Prostate gland (tissue), 2 donors: ENCODE measurements at regions not wholly inside any gene's neighbourhood (a gene's known extent, or its start where the extent isn't known, plus 50 kb on each side); places are given as distances from the start of the nearest gene placed in this dataset.

ENCODE experiments used
- DNase-seq: peaks from one replicate; pipeline ENCODE4 v3.0.0-alpha.2; 2019; ENCODE audit warnings: low spot score
- H3K27ac ChIP-seq, 2 donors: fragments of 200-600 bp; sonication (generic); 2 replicates each; pipeline ENCODE4 v1.5.1; 2017 to 2019
- H3K27me3 ChIP-seq: fragments of 200-600 bp; sonication (generic); replicated peaks from 2 replicates; pipeline ENCODE4 v1.5.1; 2019; ENCODE audit not compliant: insufficient read depth
- H3K36me3 ChIP-seq, 2 donors: fragments of 200-600 bp; sonication (generic); 1 replicate in 1 of 2; 2 replicates in 1 of 2; pipeline versions ENCODE4 v1.5.1 to v1.8.1; 2017 to 2019
- H3K4me1 ChIP-seq: fragments of 200-600 bp; sonication (generic); replicated peaks from 2 replicates; pipeline ENCODE4 v1.5.1; 2019
- H3K4me3 ChIP-seq, 2 donors: fragments of 200-600 bp; sonication (generic); 2 replicates each; pipeline ENCODE4 v1.5.1; 2017 to 2019
- H3K9me3 ChIP-seq: fragments of 200-600 bp; sonication (generic); 2 replicates; pipeline ENCODE4 v1.5.1; 2017
- POLR2A ChIP-seq: fragments of 450-650 bp; IDR thresholded peaks from one replicate; pipeline ENCODE4 v1.6.1; 2016; ENCODE audit warnings: antibody characterized with exemption, mild to moderate bottlenecking
- POLR2AphosphoS5 ChIP-seq: sonication (generic); formaldehyde crosslinking; IDR thresholded peaks from one replicate; pipeline ENCODE4 v1.6.1; 2017; ENCODE audit warnings: antibody characterized with exemption
- WGBS: methylation state at CpG from one replicate; pipeline ENCODE4 v1.1.5; 2018; 5-methylcytosine and 5-hydroxymethylcytosine counted together
- intact Hi-C: fragments of 100-400 bp; cut with DNase I; formaldehyde crosslinking; loops from one replicate; pipeline ENCODE4 v1.14.2; 2022
- TF ChIP-seq, protein P1 (sequence below), 4 experiments: fragments of 200-600 bp in 2 of 4; fragments of 450-650 bp in 2 of 4; sonication (generic) in 2 of 4; IDR thresholded peaks; 1 replicate in 3 of 4; 2 replicates in 1 of 4; pipeline ENCODE4 v1.5.1; 2016 to 2019; ENCODE audit warnings: antibody characterized with exemption in 4 of 4, mild to moderate bottlenecking in 2 of 4, moderate library complexity in 2 of 4

GRCh38 chr18:40810372-40810771 is 1144.7 kb upstream of the PIK3C3 start:
- H3K4me3 ChIP-seq = no peak overlapping the region
- H3K27me3 ChIP-seq = no peaks in the 10 kb centered on the region
- H3K36me3 ChIP-seq = no peaks in the 10 kb centered on the region
- no peak overlapping the region for H3K27ac ChIP-seq
- TF ChIP-seq, protein P1, sequence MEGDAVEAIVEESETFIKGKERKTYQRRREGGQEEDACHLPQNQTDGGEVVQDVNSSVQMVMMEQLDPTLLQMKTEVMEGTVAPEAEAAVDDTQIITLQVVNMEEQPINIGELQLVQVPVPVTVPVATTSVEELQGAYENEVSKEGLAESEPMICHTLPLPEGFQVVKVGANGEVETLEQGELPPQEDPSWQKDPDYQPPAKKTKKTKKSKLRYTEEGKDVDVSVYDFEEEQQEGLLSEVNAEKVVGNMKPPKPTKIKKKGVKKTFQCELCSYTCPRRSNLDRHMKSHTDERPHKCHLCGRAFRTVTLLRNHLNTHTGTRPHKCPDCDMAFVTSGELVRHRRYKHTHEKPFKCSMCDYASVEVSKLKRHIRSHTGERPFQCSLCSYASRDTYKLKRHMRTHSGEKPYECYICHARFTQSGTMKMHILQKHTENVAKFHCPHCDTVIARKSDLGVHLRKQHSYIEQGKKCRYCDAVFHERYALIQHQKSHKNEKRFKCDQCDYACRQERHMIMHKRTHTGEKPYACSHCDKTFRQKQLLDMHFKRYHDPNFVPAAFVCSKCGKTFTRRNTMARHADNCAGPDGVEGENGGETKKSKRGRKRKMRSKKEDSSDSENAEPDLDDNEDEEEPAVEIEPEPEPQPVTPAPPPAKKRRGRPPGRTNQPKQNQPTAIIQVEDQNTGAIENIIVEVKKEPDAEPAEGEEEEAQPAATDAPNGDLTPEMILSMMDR (IDR thresholded peaks at IDR 0.05) = no peak
- TF ChIP-seq POLR2A = no peak
- no peak for TF ChIP-seq POLR2AphosphoS5
- intact Hi-C loops = no loop called here
- no peak for DNase-seq
- H3K9me3 ChIP-seq = no peaks in the 10 kb centered on the region
- H3K4me1 ChIP-seq = no peaks in the 10 kb centered on the region

DNA sequence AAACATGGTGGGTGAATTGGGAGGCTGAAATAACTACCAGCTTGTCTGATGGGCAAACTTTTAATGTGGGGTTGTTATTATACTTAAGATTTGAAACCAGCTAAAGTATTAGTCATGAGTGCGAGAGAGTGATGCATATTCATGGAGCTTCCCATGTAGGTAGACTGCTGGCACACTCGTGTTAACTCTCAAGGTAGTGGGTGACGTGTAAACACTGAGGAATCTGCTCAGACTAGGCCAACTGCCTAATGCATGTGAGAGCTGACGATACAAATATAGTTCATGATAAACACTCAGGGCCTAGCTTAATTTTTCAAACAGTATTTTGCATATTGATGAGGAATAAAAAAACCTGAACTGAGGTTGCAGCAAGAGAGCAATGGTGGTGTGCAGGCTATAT is 1165.7 kb upstream of the PIK3C3 start:
- intact Hi-C loops = no loop called here
- TF ChIP-seq POLR2AphosphoS5 (no peak), POLR2A (no peak)
- TF ChIP-seq, protein P1 (IDR thresholded peaks at IDR 0.05) = no peak
- Histone ChIP-seq H3K27ac (no peak overlapping the region), H3K36me3 (no peaks in the 10 kb centered on the region), H3K4me3 (no peak overlapping the region), H3K9me3 (no peaks in the 10 kb centered on the region), H3K27me3 (no peaks in the 10 kb centered on the region), H3K4me1 (no peaks in the 10 kb centered on the region)
- DNase-seq = no peak
- 84% methylated on average over 4 of the region's 4 CpGs for WGBS

DNA sequence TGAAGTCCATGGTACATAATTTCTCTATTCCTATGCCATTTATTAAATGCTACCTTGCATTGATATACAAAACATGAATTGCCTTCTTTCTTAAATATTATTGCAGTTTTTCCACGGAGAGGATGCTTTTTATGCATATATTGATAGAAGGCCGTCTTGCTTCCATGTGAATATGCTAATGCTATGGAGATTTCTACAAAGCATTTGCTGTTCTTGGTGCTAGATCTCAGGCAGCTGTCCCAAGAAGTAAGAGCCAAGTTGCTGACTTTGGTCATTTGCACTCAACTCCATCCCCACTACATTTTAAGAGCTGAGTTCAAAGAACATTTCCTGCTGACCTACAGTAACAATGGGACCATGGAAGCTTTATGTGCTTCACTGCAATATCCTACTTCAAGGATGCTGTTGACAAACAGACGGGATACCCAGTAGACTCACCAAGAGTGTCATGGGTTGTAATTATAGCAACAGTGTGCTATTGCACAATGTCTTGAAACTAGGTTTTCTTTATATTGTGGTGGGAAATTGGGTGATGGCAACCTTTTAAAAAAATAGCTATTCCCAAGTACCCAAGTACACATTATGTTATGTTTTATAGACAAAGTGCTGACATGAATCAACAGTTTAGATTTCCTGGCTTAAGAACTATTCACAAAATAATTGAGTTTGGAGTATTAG is 1172.4 kb upstream of the PIK3C3 start:
- 89% methylated on average over 3 of the region's 3 CpGs for WGBS
- H3K9me3 ChIP-seq = no peaks in the 10 kb centered on the region
- H3K4me3 ChIP-seq = no peak overlapping the region
- no peaks in the 10 kb centered on the region for H3K36me3 ChIP-seq
- DNase-seq = no peak
- intact Hi-C loops = no loop called here
- H3K27me3 ChIP-seq = no peaks in the 10 kb centered on the region
- TF ChIP-seq POLR2A (no peak), POLR2AphosphoS5 (no peak)
- TF ChIP-seq, protein P1 (IDR thresholded peaks at IDR 0.05) = no peak
- no peak overlapping the region for H3K27ac ChIP-seq
- no peaks in the 10 kb centered on the region for H3K4me1 ChIP-seq

DNA sequence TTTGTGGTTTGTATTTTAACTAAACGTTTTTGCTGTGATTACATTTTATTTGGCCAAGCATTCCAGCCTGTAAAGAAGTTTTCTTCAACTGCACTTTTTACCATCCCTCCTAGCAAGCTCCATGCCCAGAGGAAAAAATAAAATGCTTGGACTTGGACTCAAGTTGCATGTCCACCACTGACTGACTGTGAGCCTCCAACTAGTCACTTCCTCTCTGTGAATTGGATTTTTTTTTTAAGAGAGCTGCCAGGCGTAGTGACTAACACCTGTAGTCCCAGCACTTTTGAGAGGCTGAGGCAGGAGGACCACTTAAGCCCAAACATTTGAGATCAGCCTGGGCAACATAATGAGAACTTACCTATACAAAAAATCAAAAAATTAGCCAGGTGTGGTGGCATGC is 1185.2 kb upstream of the PIK3C3 start:
- no peaks in the 10 kb centered on the region for H3K4me1 ChIP-seq
- H3K27ac ChIP-seq = no peak overlapping the region
- WGBS = 61% methylated on average over 2 of the region's 2 CpGs
- no peak for DNase-seq
- TF ChIP-seq, protein P1 (IDR thresholded peaks at IDR 0.05) = no peak
- TF ChIP-seq POLR2AphosphoS5 = no peak
- no peak for TF ChIP-seq POLR2A
- intact Hi-C loops = no loop called here
- no peak overlapping the region for H3K4me3 ChIP-seq
- H3K27me3 ChIP-seq = no peaks in the 10 kb centered on the region
- no peaks in the 10 kb centered on the region for H3K36me3 ChIP-seq
- no peaks in the 10 kb centered on the region for H3K9me3 ChIP-seq

- Histone ChIP-seq H3K27me3 (no peaks in the 10 kb centered on the region), H3K4me3 (no peak overlapping the region), H3K27ac (no peak overlapping the region), H3K9me3 (no peaks in the 10 kb centered on the region), H3K4me1 (no peaks in the 10 kb centered on the region), H3K36me3 (no peaks in the 10 kb centered on the region)
- intact Hi-C loops = no loop called here
- TF ChIP-seq POLR2AphosphoS5 = no peak
- TF ChIP-seq, protein P1 (IDR thresholded peaks at IDR 0.05) = no peak
- TF ChIP-seq POLR2A = no peak
- 93% methylated on average over 6 of the region's 6 CpGs for WGBS
- no peak for DNase-seq
Measured at GRCh38 chr18:40760251-40760650, 1194.8 kb upstream of the PIK3C3 start.
